GM19043 (cell line): ENCODE measurements at regions not wholly inside any gene's neighbourhood (a gene's known extent, or its start where the extent isn't known, plus 50 kb on each side); places are given as distances from the start of the nearest gene placed in this dataset.

Source experiments
- ATAC-seq: cut with Tn5 transposase; IDR thresholded peaks from one replicate; pipeline ENCODE4 v1.9.1; 2021; ENCODE audit warnings: low read depth; ENCODE audit not compliant: unreplicated experiment

DNA sequence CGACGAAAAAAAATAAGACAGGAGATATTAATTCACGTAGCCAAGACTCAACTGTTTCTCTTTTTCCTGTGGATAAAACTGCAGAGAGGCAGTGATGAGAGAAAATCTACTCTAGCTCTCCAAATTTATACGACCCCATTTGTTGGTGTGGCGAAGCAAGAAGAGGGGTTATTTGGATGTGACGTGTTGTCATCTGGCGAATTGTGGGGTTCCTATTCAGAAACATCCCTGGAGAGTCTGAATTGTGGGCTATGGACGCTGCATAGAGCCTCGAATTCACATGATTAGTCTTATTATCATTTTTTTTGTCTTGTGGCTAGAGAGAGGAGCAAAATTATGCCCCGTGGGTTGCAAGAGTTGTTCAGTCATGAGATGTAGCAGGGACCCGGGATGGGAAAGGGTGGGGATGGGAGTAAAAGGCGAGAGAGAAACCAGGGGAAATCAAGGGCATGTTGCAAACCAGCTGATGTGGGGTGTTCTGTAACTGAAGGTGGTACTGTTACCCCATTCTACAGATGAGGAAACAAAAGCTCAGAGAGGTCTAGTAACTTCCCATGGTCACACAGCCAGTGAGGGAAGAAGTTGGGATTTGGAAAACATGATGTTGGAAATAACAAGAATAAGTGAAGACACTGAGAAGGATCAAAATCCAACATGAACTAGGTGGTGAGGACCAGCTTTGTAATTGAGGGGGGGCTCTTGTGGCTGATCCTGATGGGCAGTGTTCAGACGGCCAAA lies 69.2 kb upstream of the SFMBT2 start:
- no peak for ATAC-seq

GRCh38 chr10:7478727-7479457 lies 68.1 kb upstream of the SFMBT2 start:
- no peak for ATAC-seq

GRCh38 chr10:7477538-7478334 lies 66.9 kb upstream of the SFMBT2 start:
- ATAC-seq: no peak

DNA sequence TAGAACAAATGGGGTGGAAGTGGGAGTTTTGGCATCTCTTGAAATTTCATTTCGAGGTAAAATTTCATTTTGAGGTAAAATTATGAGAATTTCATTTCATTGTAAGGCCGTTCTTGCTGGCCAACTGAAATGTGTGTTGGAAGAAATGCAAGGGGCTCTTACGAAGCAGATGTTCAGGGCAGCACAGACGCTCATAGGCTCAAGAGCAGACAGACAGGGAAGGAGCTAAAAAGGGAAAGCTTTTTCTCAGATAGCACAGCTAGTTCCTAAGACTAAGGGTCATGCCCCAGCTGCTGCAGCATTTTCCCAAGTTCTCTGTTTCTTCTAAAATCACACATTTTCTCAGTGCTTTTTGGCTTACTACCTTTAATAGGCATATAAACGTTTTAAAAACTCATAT lies 65.1 kb upstream of the SFMBT2 start:
- no peak for ATAC-seq

- no peak for ATAC-seq
Observed at GRCh38 chr10:7475046-7475911, 64.4 kb upstream of the SFMBT2 start.

DNA sequence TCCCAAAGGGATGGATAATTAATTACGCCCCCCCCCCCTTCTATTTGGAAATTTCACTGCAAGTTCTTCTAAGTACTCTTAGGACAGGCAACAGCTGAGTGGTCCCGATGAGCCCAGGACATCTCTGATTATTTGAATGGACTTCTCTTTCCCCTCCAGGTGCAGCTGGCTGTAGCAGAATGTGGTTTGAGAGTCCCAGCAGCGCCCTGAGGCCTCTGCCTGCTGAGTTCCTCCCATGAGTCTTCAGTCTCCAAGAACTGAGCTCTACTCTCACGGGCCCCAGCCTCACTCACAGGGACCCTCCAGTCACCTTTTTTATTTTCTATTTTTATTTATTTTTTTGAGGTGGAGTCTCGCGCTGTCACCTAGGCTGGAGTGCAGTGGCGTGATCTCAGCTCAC lies 63.6 kb upstream of the SFMBT2 start:
- ATAC-seq: no peak

DNA sequence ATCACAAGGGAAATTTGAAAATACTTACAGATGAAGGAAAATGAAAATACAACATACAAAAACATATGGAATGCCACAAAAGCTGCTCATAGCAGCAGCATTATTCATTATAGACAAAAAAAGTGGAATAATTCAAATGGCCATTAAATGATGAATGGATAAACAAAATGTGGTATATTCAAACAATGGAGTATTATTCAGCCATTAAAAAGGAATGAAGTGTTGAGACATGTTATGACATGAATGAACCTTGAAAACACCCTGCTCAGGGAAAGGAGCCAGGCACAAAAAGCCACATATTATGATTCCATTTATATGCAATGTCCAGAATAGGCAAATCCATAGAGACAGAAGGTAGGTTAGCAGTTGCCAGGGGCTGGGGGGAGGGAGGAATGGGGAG lies 62.6 kb upstream of the SFMBT2 start:
- ATAC-seq: no peak

GRCh38 chr10:7471720-7472367 lies 61.0 kb upstream of the SFMBT2 start:
- ATAC-seq: peak; percentile 84

GRCh38 chr10:7470371-7470770 lies 59.5 kb upstream of the SFMBT2 start:
- no peak for ATAC-seq

DNA sequence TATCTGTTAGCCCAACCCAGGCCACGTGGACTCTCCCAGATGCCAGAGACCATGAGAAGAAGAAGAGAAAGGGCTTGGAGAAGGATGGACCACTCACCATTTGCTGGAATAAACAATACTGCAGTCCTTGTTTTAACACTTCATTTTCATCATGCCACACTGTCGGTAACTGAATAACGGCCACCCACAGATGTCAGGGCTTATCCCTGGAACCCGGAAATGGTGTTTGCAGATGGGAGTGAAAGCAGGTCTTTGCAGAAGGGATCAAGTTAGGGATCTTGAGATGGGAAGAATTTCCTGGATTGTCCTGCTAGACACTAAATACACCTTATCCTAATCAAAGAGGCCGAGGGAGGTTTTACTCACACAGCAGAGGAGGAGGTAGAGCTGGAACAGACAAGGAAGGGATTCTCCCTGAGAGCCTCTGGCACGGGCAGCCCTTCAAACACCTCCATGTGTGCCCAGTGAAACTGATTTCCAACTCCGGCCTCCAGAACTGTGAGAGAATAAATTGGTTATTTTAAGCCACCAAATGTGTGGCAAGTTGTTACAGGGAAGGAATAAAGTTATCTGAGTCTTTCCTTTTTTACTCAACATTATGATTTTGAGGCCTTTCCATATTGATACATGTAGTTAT lies 56.3 kb upstream of the SFMBT2 start:
- no peak for ATAC-seq

GRCh38 chr10:7464691-7465090 lies 53.9 kb upstream of the SFMBT2 start:
- ATAC-seq: no peak
